C4-2B (cell line): ENCODE measurements at regions not wholly inside any gene's neighbourhood (a gene's known extent, or its start where the extent isn't known, plus 50 kb on each side); places are given as distances from the start of the nearest gene placed in this dataset.

Experiments used
- CTCF ChIP-seq: fragments of 450-650 bp; conservative IDR thresholded peaks from 2 replicates; pipeline ENCODE4 v1.5.1; 2017; ENCODE audit warnings: mild to moderate bottlenecking
- ZFX ChIP-seq: fragments of 450-650 bp; IDR thresholded peaks from 2 replicates; pipeline ENCODE4 v1.6.1; 2017

GRCh38 chr1:217036757-217037156 is 313.5 kb upstream of the ESRRG start:
- TF ChIP-seq CTCF (no peak), ZFX (no peak)
